CD4-positive, alpha-beta T cell (primary cell): ENCODE measurements at regions not wholly inside any gene's neighbourhood (a gene's known extent, or its start where the extent isn't known, plus 50 kb on each side); places are given as distances from the start of the nearest gene placed in this dataset.

ENCODE experiments used
- ATAC-seq: fragments of 200-7000 bp; cut with Tn5 transposase; one replicate; pipeline ENCODE4 v1.10.0; 2022; ENCODE audit warnings: mild to moderate bottlenecking; ENCODE audit not compliant: poor library complexity
- CTCF ChIA-PET: fragments of 350-600 bp; sonication (Branson Sonifier 250); formaldehyde crosslinking; loops from one replicate; lab custom pipeline; 2021; ENCODE audit warnings: antibody characterized with exemption, inconsistent platforms; lab: Charles Lee
- POLR2A ChIA-PET: fragments of 350-600 bp; sonication (Branson Sonifier 250); formaldehyde crosslinking; loops from one replicate; lab custom pipeline; 2021; ENCODE audit warnings: antibody characterized with exemption, inconsistent platforms; lab: Charles Lee
- DNase-seq, 14 experiments: peaks; one replicate each; pipeline ENCODE4 v3.0.0-alpha.2; 2013 to 2020; ENCODE audit warnings: mixed read lengths in 2 of 14
- H3K27ac ChIP-seq, 2 donors: one replicate each; pipeline versions ENCODE4 v1.5.1 to v1.7.0; 2013; ENCODE audit warnings: low read length in 2 of 2, low read depth in 1 of 2, mild to moderate bottlenecking in 1 of 2
- H3K27me3 ChIP-seq, 2 experiments: 1 replicate in 1 of 2; 2 replicates in 1 of 2; pipeline versions ENCODE4 v1.6.1 to v1.7.0; 2013; ENCODE audit warnings: low read length in 2 of 2, control low read depth in 1 of 2, mild to moderate bottlenecking in 1 of 2, moderate library complexity in 1 of 2; ENCODE audit not compliant: insufficient read depth in 2 of 2, control insufficient read depth in 1 of 2
- H3K36me3 ChIP-seq: one replicate; pipeline ENCODE4 v1.6.1; 2013; ENCODE audit warnings: low read length, control low read depth; ENCODE audit not compliant: insufficient read depth
- H3K4me1 ChIP-seq: one replicate; pipeline ENCODE4 v1.6.1; 2013; ENCODE audit warnings: low read length, control low read depth; ENCODE audit not compliant: insufficient read depth
- H3K4me3 ChIP-seq: one replicate; pipeline ENCODE4 v1.5.1; 2013; ENCODE audit warnings: mild to moderate bottlenecking, low read length, moderate library complexity
- H3K9me3 ChIP-seq, 2 experiments: 1 replicate in 1 of 2; 2 replicates in 1 of 2; pipeline versions ENCODE4 v1.6.1 to v1.7.0; 2013; ENCODE audit warnings: low read length in 2 of 2, mild to moderate bottlenecking in 2 of 2, control low read depth in 1 of 2, moderate library complexity in 1 of 2; ENCODE audit not compliant: control insufficient read depth in 1 of 2, insufficient read depth in 1 of 2
- H3K27ac Mint-ChIP-seq: one replicate; pipeline ENCODE4 v1.8.0; 2020; ENCODE audit warnings: mixed read lengths
- H3K27me3 Mint-ChIP-seq: one replicate; pipeline ENCODE4 v1.8.0; 2021; ENCODE audit warnings: mixed read lengths
- H3K36me3 Mint-ChIP-seq: one replicate; pipeline ENCODE4 v1.8.0; 2021; ENCODE audit warnings: low read depth, mixed read lengths
- H3K4me1 Mint-ChIP-seq: one replicate; pipeline ENCODE4 v1.8.0; 2021; ENCODE audit warnings: low read depth, mixed read lengths
- H3K4me3 Mint-ChIP-seq: one replicate; pipeline ENCODE4 v1.8.0; 2020; ENCODE audit warnings: mild to moderate bottlenecking, mixed read lengths
- H3K9me3 Mint-ChIP-seq: one replicate; pipeline ENCODE4 v1.8.0; 2020; ENCODE audit warnings: mixed read lengths
- CTCF ChIP-seq: fragments of 200-600 bp; IDR thresholded peaks from one replicate; pipeline ENCODE4 v1.8.0; 2022; ENCODE audit warnings: antibody characterized with exemption, mild to moderate bottlenecking
- intact Hi-C, 2 experiments: fragments of 100-400 bp; cut with DNase I in 1 of 2; cut with micrococcal nuclease in 1 of 2; formaldehyde crosslinking; loops; one replicate each; pipeline versions ENCODE4 v1.15.1 to v1.9.0; 2023 to 2025; cut with DNase I, micrococcal nuclease

GRCh38 chr7:69341288-69341687, 257.0 kb upstream of the AUTS2 start:
- H3K9me3 ChIP-seq, result peaks cover 0 to 24% of the 10 kb centered on the region in 2 experiments
- POLR2A ChIA-PET, result no interaction called here
- H3K4me3 ChIP-seq, result no peak overlapping the region
- no peaks in the 10 kb centered on the region for H3K27me3 ChIP-seq
- no peak for TF ChIP-seq CTCF
- Mint-ChIP-seq H3K4me3 (no peak overlapping the region), H3K36me3 (no peaks in the 10 kb centered on the region), H3K4me1 (no peaks in the 10 kb centered on the region), H3K9me3 (no peaks in the 10 kb centered on the region), H3K27ac (no peak overlapping the region), H3K27me3 (no peaks in the 10 kb centered on the region)
- DNase-seq, result no peak
- H3K4me1 ChIP-seq, result no peaks in the 10 kb centered on the region
- CTCF ChIA-PET, result no interaction called here
- no peak for ATAC-seq
- intact Hi-C loops, result no loop called here
- H3K36me3 ChIP-seq, result no peaks in the 10 kb centered on the region
- no peak overlapping the region for H3K27ac ChIP-seq

DNA sequence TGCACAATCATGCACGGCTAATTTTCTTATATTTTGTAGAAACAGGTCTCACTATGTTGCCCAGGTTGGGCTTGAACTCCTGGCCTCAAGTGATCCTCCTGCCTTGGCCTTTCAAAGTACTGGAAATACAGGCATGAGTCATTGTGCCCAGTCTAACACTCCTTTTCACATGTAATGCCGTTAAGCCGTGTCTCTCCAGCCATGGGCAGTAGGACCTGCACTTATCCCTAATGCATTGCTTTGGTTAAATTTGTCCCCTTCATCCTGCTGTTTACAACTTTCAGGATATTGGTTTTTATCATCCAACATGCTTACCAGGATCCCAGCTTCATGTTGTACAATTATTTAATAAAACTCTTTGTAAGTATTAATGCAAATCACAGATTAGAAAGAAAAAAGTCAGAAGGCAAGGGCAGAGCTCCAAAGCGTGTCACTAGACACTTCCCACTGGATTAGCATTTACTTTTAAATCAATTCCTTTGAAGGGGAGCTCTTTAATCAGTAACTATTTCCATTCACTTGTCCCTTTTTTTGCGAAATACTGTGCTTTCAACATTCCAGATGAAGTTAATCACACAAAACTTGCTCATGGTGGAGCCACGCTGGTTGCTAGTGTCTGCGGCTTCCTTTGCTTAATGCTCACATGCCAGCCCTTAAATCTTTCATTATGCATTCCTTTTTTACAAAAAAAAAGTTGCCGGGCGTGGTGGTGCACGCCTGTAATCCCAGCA, 256.0 kb upstream of the AUTS2 start:
- no peak overlapping the region for H3K27ac Mint-ChIP-seq
- CTCF ChIA-PET, result no interaction called here

DNA sequence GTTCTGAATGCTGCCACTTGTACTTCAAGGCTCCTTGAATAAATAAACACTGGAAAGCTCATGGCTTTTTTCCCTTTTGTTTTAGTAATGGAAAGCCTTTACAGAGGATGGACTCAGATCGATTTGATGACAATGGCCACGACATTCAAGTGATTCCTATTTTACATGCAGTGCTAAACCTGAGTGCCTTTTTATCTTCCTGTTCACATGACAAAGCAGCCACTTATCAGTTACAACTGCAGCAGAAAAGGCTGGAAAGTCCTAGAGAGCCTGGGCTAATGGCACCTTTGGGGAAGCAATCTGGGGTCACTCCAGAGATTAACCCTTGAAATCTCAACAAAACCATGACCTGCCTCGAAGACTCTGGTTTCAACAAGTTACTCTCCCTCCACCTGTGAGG, 249.0 kb upstream of the AUTS2 start:
- no peak for ATAC-seq
- Mint-ChIP-seq H3K27ac (no peak overlapping the region), H3K36me3 (no peaks in the 10 kb centered on the region), H3K9me3 (peaks cover 2% of the 10 kb centered on the region), H3K4me1 (no peaks in the 10 kb centered on the region), H3K4me3 (no peak overlapping the region), H3K27me3 (no peaks in the 10 kb centered on the region)
- no peaks in the 10 kb centered on the region for H3K27me3 ChIP-seq
- H3K36me3 ChIP-seq, result no peaks in the 10 kb centered on the region
- POLR2A ChIA-PET, result no interaction called here
- TF ChIP-seq CTCF, result no peak
- no peak overlapping the region for H3K27ac ChIP-seq
- H3K4me1 ChIP-seq, result no peaks in the 10 kb centered on the region
- no peak for DNase-seq
- intact Hi-C loops, result no loop called here
- CTCF ChIA-PET, result no interaction called here
- H3K9me3 ChIP-seq, result peaks cover 0 to 13% of the 10 kb centered on the region in 2 experiments
- H3K4me3 ChIP-seq, result no peak overlapping the region

More for the DNA sequence above, 256.0 kb upstream of the AUTS2 start:
- no peak for ATAC-seq
- Mint-ChIP-seq H3K36me3 (no peaks in the 10 kb centered on the region), H3K27me3 (no peaks in the 10 kb centered on the region), H3K4me3 (no peak overlapping the region), H3K4me1 (no peaks in the 10 kb centered on the region), H3K9me3 (no peaks in the 10 kb centered on the region)
- Histone ChIP-seq H3K9me3 (peaks cover 0 to 21% of the 10 kb centered on the region in 2 experiments), H3K4me1 (no peaks in the 10 kb centered on the region), H3K36me3 (no peaks in the 10 kb centered on the region), H3K27me3 (no peaks in the 10 kb centered on the region), H3K4me3 (no peak overlapping the region), H3K27ac (no peak overlapping the region)
- POLR2A ChIA-PET, result no interaction called here
- intact Hi-C loops, result no loop called here
- no peak for TF ChIP-seq CTCF
- DNase-seq, result no peak
